K562 (cell line): ENCODE measurements at regions not wholly inside any gene's neighbourhood (a gene's known extent, or its start where the extent isn't known, plus 50 kb on each side); places are given as distances from the start of the nearest gene placed in this dataset.

Source experiments
- ATAC-seq: fragments of 200-7000 bp; cut with Tn5 transposase; 3 replicates; pipeline ENCODE4 v1.9.1; 2020; ENCODE audit warnings: moderate library complexity
- BruUV-seq: library from RNA; stranded (reverse); fragments of 400-500 nt; replicated peaks from 2 replicates; lab custom pipeline; 2021; lab: Mats Ljungman, UMichigan
- CTCF ChIA-PET: fragments of 300-600 bp; formaldehyde crosslinking; extraction: SDS; loops from one replicate; lab custom pipeline; 2021; ENCODE audit warnings: low intra/inter-chr PET ratio; lab: Yijun Ruan, JAX
- POLR2A ChIA-PET: fragments of 300-600, 350-650 bp; sonication (Branson Sonifier 250); formaldehyde crosslinking; extraction: SDS; loops from one replicate; lab custom pipeline; 2021; ENCODE audit warnings: antibody characterized with exemption, inconsistent platforms; lab: Yijun Ruan, JAX
- DNase-seq, 4 experiments: peaks; one replicate each; pipeline versions ENCODE4 v3.0.0 to v3.0.0-alpha.2; 2011 to 2018; ENCODE audit warnings: low spot score in 3 of 4, mixed read lengths in 3 of 4; ENCODE audit errors: extremely low read depth in 1 of 4
- FAIRE-seq: peaks from 2 replicates; lab custom pipeline; 2011; peaks lifted over from hg19 to GRCh38; lab: Jason Lieb, UNC
- H2AFZ ChIP-seq: 2 replicates; pipeline ENCODE4 v1.6.0; 2011; ENCODE audit warnings: low read depth, low read length, control low read depth, inconsistent platforms
- H3K27ac ChIP-seq: fragments of 200-600 bp; 3 replicates; pipeline ENCODE4 v1.8.0; 2011; ENCODE audit warnings: low read depth, mild to moderate bottlenecking, control low read depth, inconsistent platforms, low read length, moderate library complexity, mixed read lengths; ENCODE audit errors: extremely low read depth
- H3K27me3 ChIP-seq, 2 experiments: fragments of 300-600 bp in 1 of 2; 2 replicates in 1 of 2; 3 replicates in 1 of 2; pipeline versions ENCODE4 v1.6.0 to v1.8.0; 2011; ENCODE audit warnings: inconsistent platforms in 2 of 2, low read length in 2 of 2, mild to moderate bottlenecking in 1 of 2, mixed read lengths in 1 of 2, moderate library complexity in 1 of 2; ENCODE audit not compliant: control insufficient read depth in 2 of 2, insufficient read depth in 2 of 2
- H3K36me3 ChIP-seq: fragments of 300-600 bp; 3 replicates; pipeline ENCODE4 v1.8.0; 2011; ENCODE audit warnings: mild to moderate bottlenecking, low read length, inconsistent platforms; ENCODE audit not compliant: control insufficient read depth, insufficient read depth
- H3K4me1 ChIP-seq, 2 experiments: fragments of 200-600 bp in 1 of 2; replicated peaks in 1 of 2; 2 replicates in 1 of 2; 3 replicates in 1 of 2; pipeline versions ENCODE4 v1.5.1 to v1.8.0; 2011; ENCODE audit warnings: inconsistent platforms in 2 of 2, low read length in 2 of 2, mild to moderate bottlenecking in 1 of 2, mixed read lengths in 1 of 2, moderate library complexity in 1 of 2; ENCODE audit not compliant: control insufficient read depth in 2 of 2, insufficient read depth in 2 of 2
- H3K4me2 ChIP-seq: 2 replicates; pipeline ENCODE4 v1.6.1; 2011; ENCODE audit warnings: low read length, control low read depth, inconsistent platforms, mixed read lengths; ENCODE audit not compliant: insufficient read depth
- H3K4me3 ChIP-seq: fragments of 200-600 bp; sonication (generic), shearing (Covaris generic); 2 replicates; pipeline ENCODE4 v1.5.1; 2016; ENCODE audit warnings: control low read depth, inconsistent platforms
- H3K79me2 ChIP-seq: fragments of 200-600 bp; 3 replicates; pipeline ENCODE4 v1.8.0; 2011; ENCODE audit warnings: low read length, inconsistent platforms; ENCODE audit not compliant: control insufficient read depth, insufficient read depth
- H3K9ac ChIP-seq, 2 experiments: 2 replicates each; pipeline versions ENCODE4 v1.6.0 to v1.6.1; 2011; ENCODE audit warnings: low read depth in 2 of 2, low read length in 2 of 2, control low read depth in 1 of 2, inconsistent platforms in 1 of 2, mild to moderate bottlenecking in 1 of 2, mixed read lengths in 1 of 2; ENCODE audit not compliant: insufficient read depth in 1 of 2
- H3K9me1 ChIP-seq: one replicate; pipeline ENCODE4 v1.6.0; 2011; ENCODE audit warnings: inconsistent platforms, mild to moderate bottlenecking, low read length, moderate library complexity; ENCODE audit not compliant: control insufficient read depth, insufficient read depth
- H3K9me3 ChIP-seq: replicated peaks from 2 replicates; pipeline ENCODE4 v1.5.1; 2011; ENCODE audit warnings: low read depth, low read length, inconsistent platforms; ENCODE audit not compliant: control insufficient read depth, insufficient read depth
- H4K20me1 ChIP-seq: replicated peaks from 2 replicates; pipeline ENCODE4 v1.6.1; 2011; ENCODE audit warnings: low read length, inconsistent platforms, mixed read lengths; ENCODE audit not compliant: control insufficient read depth, insufficient read depth
- CSDE1 ChIP-seq, 2 experiments: fragments of 450-650 bp; IDR thresholded peaks; 2 replicates each; pipeline ENCODE4 v1.6.1; 2016; ENCODE audit warnings: mild to moderate bottlenecking in 1 of 2
- ETV1 ChIP-seq: fragments of 450-650 bp; conservative IDR thresholded peaks from 2 replicates; pipeline ENCODE4 v1.6.1; 2016; ENCODE audit warnings: missing genetic modification characterization, control low read depth, low read depth, missing compliant biosample characterization
- FOXA1 ChIP-seq: fragments of 450-650 bp; IDR thresholded peaks from 2 replicates; pipeline ENCODE4 v1.6.1; 2016; ENCODE audit warnings: mild to moderate bottlenecking, borderline replicate concordance
- GTF2A2 ChIP-seq: IDR thresholded peaks from 2 replicates; pipeline ENCODE4 v1.6.1; 2016; ENCODE audit warnings: mild to moderate bottlenecking, missing genetic modification characterization, missing compliant biosample characterization
- HDAC1 ChIP-seq, 2 experiments: fragments of 450-650 bp; IDR thresholded peaks; 2 replicates each; pipeline ENCODE4 v1.6.1; 2016 to 2017; ENCODE audit warnings: inconsistent platforms in 1 of 2, mild to moderate bottlenecking in 1 of 2, moderate library complexity in 1 of 2
- HDAC3 ChIP-seq: fragments of 450-650 bp; IDR thresholded peaks from 2 replicates; pipeline ENCODE4 v1.6.1; 2018; ENCODE audit warnings: borderline replicate concordance, mild to moderate bottlenecking, moderate library complexity; ENCODE audit not compliant: partially characterized antibody
- HMGXB4 ChIP-seq: sonication (generic); formaldehyde crosslinking; IDR thresholded peaks from 2 replicates; pipeline ENCODE4 v1.8.1; 2023; ENCODE audit warnings: mild to moderate bottlenecking, missing genetic modification reagents
- HNRNPH1 ChIP-seq: fragments of 200-400 bp; formaldehyde crosslinking; optimal IDR thresholded peaks from 2 replicates; pipeline ENCODE3; 2017; ENCODE audit warnings: low read depth, mild to moderate bottlenecking, low read length, moderate library complexity
- HNRNPUL1 ChIP-seq: fragments of 200-400 bp; formaldehyde crosslinking; IDR thresholded peaks from 2 replicates; pipeline ENCODE4 v1.6.1; 2017; ENCODE audit warnings: low read length
- LCOR ChIP-seq: sonication (generic); formaldehyde crosslinking; IDR thresholded peaks from 2 replicates; pipeline ENCODE4 v1.8.0; 2022; ENCODE audit warnings: mild to moderate bottlenecking, missing genetic modification reagents
- NBN ChIP-seq: fragments of 450-650 bp; IDR thresholded peaks from 2 replicates; pipeline ENCODE4 v1.6.1; 2016; ENCODE audit warnings: low read depth, mild to moderate bottlenecking
- PREB ChIP-seq: sonication (generic); formaldehyde crosslinking; IDR thresholded peaks from 2 replicates; pipeline ENCODE4 v1.8.1; 2023; ENCODE audit warnings: mild to moderate bottlenecking, missing genetic modification reagents
- WHSC1 ChIP-seq: IDR thresholded peaks from one replicate; pipeline ENCODE4 v1.6.1; 2012; ENCODE audit warnings: low read length, control low read depth, inconsistent platforms
- XRCC3 ChIP-seq: fragments of 450-650 bp; IDR thresholded peaks from 2 replicates; pipeline ENCODE4 v1.6.1; 2017; ENCODE audit warnings: mild to moderate bottlenecking, moderate library complexity
- ZBTB8A ChIP-seq: fragments of 450-650 bp; IDR thresholded peaks from 2 replicates; pipeline ENCODE4 v1.6.1; 2018; ENCODE audit warnings: mild to moderate bottlenecking, moderate library complexity; ENCODE audit not compliant: partially characterized antibody
- WGBS: fragments of 100-300 bp; shearing (Covaris generic); methylation state at CpG from one replicate; pipeline ENCODE4 v1.1.6; 2016; ENCODE audit warnings: low coverage, mixed read lengths; ENCODE audit not compliant: insufficient coverage; ENCODE audit errors: missing lambda C conversion rate; 5-methylcytosine and 5-hydroxymethylcytosine counted together
- in situ Hi-C: fragments of 300-500 bp; cut with MboI; formaldehyde crosslinking; loops from 4 replicates; pipeline ENCODE4 v1.15.0; 2018; ENCODE audit warnings: inconsistent platforms, mixed read lengths
- intact Hi-C: fragments of 100-400 bp; cut with micrococcal nuclease; formaldehyde crosslinking; loops from 2 replicates; pipeline ENCODE4 v1.14.2; 2022

GRCh38 chr7:24366876-24367275 is 82.9 kb downstream of the NPY start:
- H3K4me1 ChIP-seq: no peaks in the 10 kb centered on the region
- intact Hi-C loops: no loop called here
- FAIRE-seq (no peak), ATAC-seq (no peak), DNase-seq (no peak)
- in situ Hi-C loops: no loop called here
- H3K36me3 ChIP-seq: no peaks in the 10 kb centered on the region
- WGBS: 0% methylated on average over 4 of the region's 4 CpGs
- TF ChIP-seq LCOR (CRISPR knock-in tag) (no peak), FOXA1 (no peak), HDAC1 (IDR thresholded peaks at IDR 0.05) (no peak), HNRNPH1 (no peak), HNRNPUL1 (no peak)
- H2AFZ ChIP-seq: no peak overlapping the region
- H3K4me2 ChIP-seq: no peak overlapping the region
- H4K20me1 ChIP-seq: no peaks in the 10 kb centered on the region
- no peak overlapping the region for H3K4me3 ChIP-seq
- no peaks in the 10 kb centered on the region for H3K79me2 ChIP-seq
- POLR2A ChIA-PET: no interaction called here
- H3K27me3 ChIP-seq: peaks cover 3 to 4% of the 10 kb centered on the region in 2 experiments; a peak in 3 of 5 replicates
- H3K9me1 ChIP-seq: no peaks in the 10 kb centered on the region
- no peaks in the 10 kb centered on the region for H3K9me3 ChIP-seq
- CTCF ChIA-PET: no interaction called here
- BruUV-seq: no TSS peak
- no peak overlapping the region for H3K9ac ChIP-seq
- no peak overlapping the region for H3K27ac ChIP-seq

- POLR2A ChIA-PET: interaction anchor here (0.6 kb wide), 1 partner anchor 292 kb away, joined by 3 read pairs; no protein-coding TSS in a partner anchor
- Histone ChIP-seq H3K9me3 (no peaks in the 10 kb centered on the region), H3K79me2 (no peaks in the 10 kb centered on the region), H3K4me1 (no peaks in the 10 kb centered on the region), H3K27me3 (peaks cover 4 to 11% of the 10 kb centered on the region in 2 experiments; a peak in 4 of 5 replicates), H3K9ac (no peak overlapping the region), H3K4me3 (no peak overlapping the region), H3K27ac (no peak overlapping the region), H3K9me1 (no peaks in the 10 kb centered on the region), H4K20me1 (no peaks in the 10 kb centered on the region), H3K4me2 (no peak overlapping the region), H3K36me3 (no peaks in the 10 kb centered on the region), H2AFZ (no peak overlapping the region)
- in situ Hi-C loops: no loop called here
- FAIRE-seq: no peak
- DNase-seq: no peak
- intact Hi-C loops: no loop called here
- CTCF ChIA-PET: no interaction called here
- ATAC-seq: no peak
- 5% methylated on average over 2 of the region's 2 CpGs for WGBS
- no TSS peak for BruUV-seq
- TF ChIP-seq XRCC3: no peak
- no peak for TF ChIP-seq WHSC1
- no peak for TF ChIP-seq GTF2A2 (tag)
- no peak for TF ChIP-seq ZBTB8A
- TF ChIP-seq HMGXB4 (CRISPR knock-in tag): no peak
- no peak for TF ChIP-seq ETV1 (tag)
- TF ChIP-seq NBN: no peak
- TF ChIP-seq HDAC3: no peak
- no peak for TF ChIP-seq PREB (CRISPR knock-in tag)
- TF ChIP-seq CSDE1 (IDR thresholded peaks at IDR 0.05): no peak
Observed at GRCh38 chr7:24368161-24368560, 84.2 kb downstream of the NPY start.
